A549 (cell line): ENCODE measurements at regions not wholly inside any gene's neighbourhood (a gene's known extent, or its start where the extent isn't known, plus 50 kb on each side); places are given as distances from the start of the nearest gene placed in this dataset.

Experiments used
- ATAC-seq, 2 experiments: fragments of 200-7000 bp in 1 of 2; fragments of >200 bp in 1 of 2; cut with Nextera tagmentation in 1 of 2; cut with Tn5 transposase in 1 of 2; 3 replicates each; pipeline versions ENCODE4 v1.8.0 to v1.9.1; 2018 to 2020; ENCODE audit warnings: mild to moderate bottlenecking in 1 of 2, moderate library complexity in 1 of 2
- CTCF ChIA-PET: fragments of 300-600 bp; sonication (Branson Sonifier 250); formaldehyde crosslinking; extraction: SDS; loops from one replicate; lab custom pipeline; 2021; ENCODE audit warnings: antibody characterized with exemption, inconsistent platforms; lab: Yijun Ruan, JAX
- POLR2A ChIA-PET: fragments of 350-600 bp; formaldehyde crosslinking; extraction: SDS; loops from one replicate; lab custom pipeline; 2021; ENCODE audit warnings: antibody characterized with exemption, inconsistent platforms; lab: Yijun Ruan, JAX
- DNase-seq, 2 experiments: peaks; one replicate each; pipeline versions ENCODE4 v3.0.0 to v3.0.0-alpha.2; 2011 to 2016; ENCODE audit warnings: low read depth in 1 of 2, low spot score in 1 of 2
- FAIRE-seq: peaks from 2 replicates; lab custom pipeline; 2011; peaks lifted over from hg19 to GRCh38; lab: Jason Lieb, UNC
- H3K27ac ChIP-seq, 2 experiments: fragments of >200 bp; sonication (Bioruptor Twin); formaldehyde crosslinking; 3 replicates each; pipeline ENCODE4 v1.5.1; 2016 to 2017
- H3K4me1 ChIP-seq: fragments of >200 bp; sonication (Bioruptor Twin); formaldehyde crosslinking; 3 replicates; pipeline ENCODE4 v1.6.1; 2016
- H3K4me2 ChIP-seq: fragments of >200 bp; sonication (Bioruptor Twin); formaldehyde crosslinking; 3 replicates; pipeline ENCODE4 v1.6.1; 2016
- H3K4me3 ChIP-seq: fragments of >200 bp; sonication (Bioruptor Twin); formaldehyde crosslinking; 3 replicates; pipeline ENCODE4 v1.5.1; 2016
- H3K9me3 ChIP-seq: fragments of >200 bp; sonication (Bioruptor Twin); formaldehyde crosslinking; 3 replicates; pipeline ENCODE4 v1.6.1; 2016
- CBX2 ChIP-seq: fragments of 200-600 bp; sonication (generic); IDR thresholded peaks from 2 replicates; pipeline ENCODE4 v1.6.1; 2016; ENCODE audit warnings: low read depth, mild to moderate bottlenecking, borderline replicate concordance
- CHD4 ChIP-seq: fragments of 200-600 bp; sonication (generic); IDR thresholded peaks from 2 replicates; pipeline ENCODE4 v1.6.1; 2016; ENCODE audit warnings: antibody characterized with exemption, mild to moderate bottlenecking, borderline replicate concordance
- ELK1 ChIP-seq: fragments of 150-350 bp; IDR thresholded peaks from 2 replicates; pipeline ENCODE4 v1.6.1; 2014; ENCODE audit warnings: low read depth, mild to moderate bottlenecking, low read length
- EP300 ChIP-seq, 2 experiments: fragments of >200 bp; sonication (Bioruptor Twin); formaldehyde crosslinking; IDR thresholded peaks; 2 replicates in 1 of 2; 3 replicates in 1 of 2; pipeline ENCODE4 v1.6.1; 2016 to 2017
- ESRRA ChIP-seq: fragments of 150-350 bp; IDR thresholded peaks from 2 replicates; pipeline ENCODE4 v1.6.1; 2014; ENCODE audit warnings: mild to moderate bottlenecking, low read length, borderline replicate concordance
- FOSB ChIP-seq: fragments of 250-450 bp; sonication (Bioruptor Pico); IDR thresholded peaks from 2 replicates; pipeline ENCODE4 v1.5.0; 2020; ENCODE audit warnings: mild to moderate bottlenecking, moderate library complexity
- GATA3 ChIP-seq: IDR thresholded peaks from 2 replicates; pipeline ENCODE4 v1.6.1; 2012; ENCODE audit warnings: borderline replicate concordance
- HDAC2 ChIP-seq: fragments of 200-600 bp; sonication (generic); IDR thresholded peaks from 2 replicates; pipeline ENCODE4 v1.6.1; 2016
- HOXA7 ChIP-seq: fragments of 250-450 bp; sonication (Bioruptor Pico); IDR thresholded peaks from 2 replicates; pipeline ENCODE4 v1.5.0; 2020; ENCODE audit warnings: mild to moderate bottlenecking, moderate library complexity
- HOXB13 ChIP-seq: fragments of 250-450 bp; sonication (Bioruptor Pico); IDR thresholded peaks from 2 replicates; pipeline ENCODE4 v1.5.0; 2020; ENCODE audit warnings: low read depth, mild to moderate bottlenecking, moderate library complexity
- HOXB5 ChIP-seq: fragments of 250-450 bp; sonication (Bioruptor Pico); IDR thresholded peaks from 2 replicates; pipeline ENCODE4 v1.5.0; 2020; ENCODE audit warnings: mild to moderate bottlenecking, moderate library complexity
- JUNB ChIP-seq: fragments of >200 bp; sonication (Bioruptor Twin); formaldehyde crosslinking; IDR thresholded peaks from 2 replicates; pipeline ENCODE4 v1.6.1; 2016
- KDM1A ChIP-seq: fragments of 200-600 bp; sonication (generic); IDR thresholded peaks from 2 replicates; pipeline ENCODE4 v1.6.1; 2016; ENCODE audit warnings: low read depth, mild to moderate bottlenecking
- MAZ ChIP-seq: fragments of 150-350 bp; IDR thresholded peaks from 2 replicates; pipeline ENCODE4 v1.6.1; 2014; ENCODE audit warnings: antibody characterized with exemption, low read depth, low read length, borderline replicate concordance
- NFE2L2 ChIP-seq: fragments of 150-350 bp; conservative IDR thresholded peaks from 2 replicates; pipeline ENCODE4 v1.6.1; 2014; ENCODE audit warnings: low read length
- PHF8 ChIP-seq: fragments of 200-600 bp; sonication (generic); IDR thresholded peaks from 2 replicates; pipeline ENCODE4 v1.6.1; 2016; ENCODE audit warnings: low read depth, mild to moderate bottlenecking, antibody characterized with exemption, moderate library complexity, borderline replicate concordance
- POLR2A ChIP-seq: IDR thresholded peaks from 2 replicates; pipeline ENCODE4 v1.6.1; 2012; ENCODE audit warnings: mild to moderate bottlenecking, low read length
- RAD21 ChIP-seq, 2 experiments: fragments of >200 bp in 1 of 2; sonication (Bioruptor Twin) in 1 of 2; formaldehyde crosslinking in 1 of 2; IDR thresholded peaks in 1 of 2; conservative IDR thresholded peaks in 1 of 2; 2 replicates in 1 of 2; 3 replicates in 1 of 2; pipeline ENCODE4 v1.6.1; 2012 to 2018; ENCODE audit warnings: inconsistent platforms in 1 of 2
- REST ChIP-seq: fragments of 200-600 bp; sonication (generic); IDR thresholded peaks from 2 replicates; pipeline ENCODE4 v1.6.1; 2016; ENCODE audit warnings: antibody characterized with exemption, mild to moderate bottlenecking, moderate library complexity
- RNF2 ChIP-seq: fragments of 200-600 bp; sonication (generic); IDR thresholded peaks from 2 replicates; pipeline ENCODE4 v1.6.1; 2016; ENCODE audit warnings: low read depth, mild to moderate bottlenecking, antibody characterized with exemption, moderate library complexity, borderline replicate concordance
- ZNF302 ChIP-seq: fragments of 250-450 bp; sonication (Bioruptor Pico); IDR thresholded peaks from 2 replicates; pipeline ENCODE4 v1.9.0; 2021; ENCODE audit warnings: inconsistent platforms, mild to moderate bottlenecking, moderate library complexity
- WGBS: methylation state at CpG from one replicate; pipeline ENCODE4 v1.1.6; 2017; ENCODE audit errors: missing lambda C conversion rate; 5-methylcytosine and 5-hydroxymethylcytosine counted together
- TF ChIP-seq, protein P1 (sequence below): IDR thresholded peaks from 2 replicates; pipeline ENCODE4 v1.6.1; 2012

- Histone ChIP-seq H3K27ac (no peak overlapping the region), H3K4me1 (no peaks in the 10 kb centered on the region), H3K9me3 (no peaks in the 10 kb centered on the region), H3K4me2 (no peak overlapping the region), H3K4me3 (no peak overlapping the region)
- FAIRE-seq = no peak
- no peak for DNase-seq
- no peak for ATAC-seq
- TF ChIP-seq ELK1 (no peak), RNF2 (no peak), HOXB5 (no peak)
- 5% methylated on average over 4 of the region's 4 CpGs for WGBS
- ChIA-PET POLR2A (no interaction called here), CTCF (no interaction called here)
Measured at GRCh38 chr5:2333291-2333690, 418.2 kb downstream of the IRX2 start.

DNA sequence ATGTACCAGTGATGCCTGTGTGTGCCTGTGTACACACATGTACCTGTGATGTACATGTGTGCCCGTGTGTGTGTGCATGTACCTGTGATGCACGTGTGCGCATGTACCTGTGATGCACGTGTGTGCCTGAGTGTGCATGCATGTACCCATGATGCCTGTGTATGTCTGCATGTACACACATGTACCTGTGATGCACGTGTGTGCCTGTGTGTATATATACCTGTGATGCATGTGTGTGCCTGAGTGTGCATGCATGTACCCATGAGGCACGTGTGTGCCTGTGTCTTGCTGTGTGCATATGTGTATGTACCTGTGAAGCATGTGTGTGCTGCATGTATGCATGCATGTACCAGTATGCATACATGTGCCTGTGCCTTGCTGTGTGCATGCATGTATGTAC lies 419.0 kb downstream of the IRX2 start:
- no peaks in the 10 kb centered on the region for H3K9me3 ChIP-seq
- POLR2A ChIA-PET = no interaction called here
- WGBS = 22% methylated on average over 6 of the region's 6 CpGs
- no peak for DNase-seq
- H3K27ac ChIP-seq = no peak overlapping the region
- no peak for FAIRE-seq
- CTCF ChIA-PET = no interaction called here
- no peaks in the 10 kb centered on the region for H3K4me1 ChIP-seq
- no peak for TF ChIP-seq FOSB (CRISPR knock-in tag)
- TF ChIP-seq EP300 (IDR thresholded peaks at IDR 0.05) = no peak
- TF ChIP-seq NFE2L2 = no peak
- no peak for TF ChIP-seq HOXB13
- no peak for TF ChIP-seq CBX2
- no peak for TF ChIP-seq HDAC2
- no peak for TF ChIP-seq JUNB
- H3K4me3 ChIP-seq = no peak overlapping the region
- no peak overlapping the region for H3K4me2 ChIP-seq
- no peak for ATAC-seq

- H3K4me3 ChIP-seq = no peak overlapping the region
- POLR2A ChIA-PET = no interaction called here
- H3K9me3 ChIP-seq = no peaks in the 10 kb centered on the region
- TF ChIP-seq RAD21 (conservative IDR thresholded peaks at IDR 0.05 in 1 of 2, IDR thresholded peaks at IDR 0.05 in 1 of 2) (no peak), CHD4 (no peak), ESRRA (no peak), PHF8 (no peak), REST (no peak), GATA3 (no peak), RNF2 (no peak), KDM1A (no peak), HOXA7 (CRISPR knock-in tag) (no peak), HOXB13 (no peak), ZNF302 (CRISPR knock-in tag) (no peak), MAZ (no peak), POLR2A (no peak)
- TF ChIP-seq, protein P1, sequence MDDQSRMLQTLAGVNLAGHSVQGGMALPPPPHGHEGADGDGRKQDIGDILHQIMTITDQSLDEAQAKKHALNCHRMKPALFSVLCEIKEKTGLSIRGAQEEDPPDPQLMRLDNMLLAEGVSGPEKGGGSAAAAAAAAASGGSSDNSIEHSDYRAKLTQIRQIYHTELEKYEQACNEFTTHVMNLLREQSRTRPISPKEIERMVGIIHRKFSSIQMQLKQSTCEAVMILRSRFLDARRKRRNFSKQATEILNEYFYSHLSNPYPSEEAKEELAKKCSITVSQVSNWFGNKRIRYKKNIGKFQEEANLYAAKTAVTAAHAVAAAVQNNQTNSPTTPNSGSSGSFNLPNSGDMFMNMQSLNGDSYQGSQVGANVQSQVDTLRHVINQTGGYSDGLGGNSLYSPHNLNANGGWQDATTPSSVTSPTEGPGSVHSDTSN = no peak
- H3K27ac ChIP-seq = no peak overlapping the region
- CTCF ChIA-PET = no interaction called here
- DNase-seq (no peak), ATAC-seq (no peak), FAIRE-seq (no peak)
- no peak overlapping the region for H3K4me2 ChIP-seq
- WGBS = 54% methylated on average over 12 of the region's 13 CpGs
- H3K4me1 ChIP-seq = no peaks in the 10 kb centered on the region
Measured at GRCh38 chr5:2330325-2331130, 420.9 kb downstream of the IRX2 start.
